Liver (tissue), 3 donors: ENCODE measurements at regions not wholly inside any gene's neighbourhood (a gene's known extent, or its start where the extent isn't known, plus 50 kb on each side); places are given as distances from the start of the nearest gene placed in this dataset.

Experiments used
- ATF3 ChIP-seq: IDR thresholded peaks from 2 replicates; pipeline ENCODE4 v1.6.1; 2016; ENCODE audit warnings: antibody characterized with exemption
- CTCF ChIP-seq: fragments of 150-350 bp; IDR thresholded peaks from 2 replicates; pipeline ENCODE4 v1.5.1; 2017; ENCODE audit warnings: improper control_type of control experiment, low read depth, low read length; ENCODE audit not compliant: missing input control
- EGR1 ChIP-seq, 2 donors: IDR thresholded peaks; 2 replicates each; pipeline ENCODE4 v1.6.1; 2016 to 2018; ENCODE audit warnings: antibody characterized with exemption in 2 of 2, low read depth in 2 of 2
- GABPA ChIP-seq, 2 donors: IDR thresholded peaks in 1 of 2; conservative IDR thresholded peaks in 1 of 2; 2 replicates each; pipeline ENCODE4 v1.6.1; 2016; ENCODE audit warnings: antibody characterized with exemption in 2 of 2, mild to moderate bottlenecking in 1 of 2, moderate library complexity in 1 of 2
- HNF4A ChIP-seq, 2 donors: conservative IDR thresholded peaks; 2 replicates each; pipeline ENCODE4 v1.6.1; 2016; ENCODE audit warnings: antibody characterized with exemption in 2 of 2, mild to moderate bottlenecking in 2 of 2
- JUND ChIP-seq, 2 donors: IDR thresholded peaks; 2 replicates each; pipeline ENCODE4 v1.6.1; 2016; ENCODE audit warnings: antibody characterized with exemption in 2 of 2
- MAX ChIP-seq: IDR thresholded peaks from 2 replicates; pipeline ENCODE4 v1.6.1; 2016; ENCODE audit warnings: antibody characterized with exemption
- NR2F2 ChIP-seq: IDR thresholded peaks from 2 replicates; pipeline ENCODE4 v1.6.1; 2016; ENCODE audit warnings: antibody characterized with exemption
- RAD21 ChIP-seq, 2 donors: IDR thresholded peaks; 2 replicates each; pipeline ENCODE4 v1.6.1; 2016; ENCODE audit warnings: antibody characterized with exemption in 2 of 2, mild to moderate bottlenecking in 2 of 2
- SP1 ChIP-seq: IDR thresholded peaks from 2 replicates; pipeline ENCODE4 v1.6.1; 2018; ENCODE audit warnings: antibody characterized with exemption, mild to moderate bottlenecking
- TAF1 ChIP-seq: conservative IDR thresholded peaks from 2 replicates; pipeline ENCODE4 v1.6.1; 2016; ENCODE audit warnings: antibody characterized with exemption, mild to moderate bottlenecking
- YY1 ChIP-seq: IDR thresholded peaks from 2 replicates; pipeline ENCODE4 v1.6.1; 2016; ENCODE audit warnings: antibody characterized with exemption, mild to moderate bottlenecking
- ZBTB33 ChIP-seq: IDR thresholded peaks from 2 replicates; pipeline ENCODE4 v1.6.1; 2016; ENCODE audit warnings: antibody characterized with exemption
- TF ChIP-seq, protein P1 (sequence below): IDR thresholded peaks from 2 replicates; pipeline ENCODE4 v1.6.1; 2016; ENCODE audit warnings: antibody characterized with exemption, mild to moderate bottlenecking
- donor health status: healthy.
- donor health status: healthy.

DNA sequence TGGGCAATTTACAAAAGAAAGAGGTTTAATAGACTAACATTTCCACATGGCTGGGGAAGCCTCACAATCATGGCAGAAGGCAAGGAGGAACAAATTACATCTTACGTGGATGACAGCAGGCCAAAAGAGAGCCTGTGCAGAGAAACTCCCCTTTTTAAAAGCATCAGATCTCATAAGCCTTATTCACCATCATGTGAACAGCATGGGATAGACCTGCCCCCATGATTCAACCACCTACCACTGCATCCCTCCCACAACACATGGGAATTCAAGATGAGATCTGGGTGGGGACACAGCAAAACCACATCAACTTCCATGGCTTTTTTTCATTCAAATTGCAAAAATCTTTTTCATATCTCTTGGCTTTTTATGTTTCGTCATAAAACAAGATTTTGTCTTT lies 67.6 kb upstream of the GADL1 start:
- TF ChIP-seq CTCF (no peak), MAX (no peak), YY1 (no peak), RAD21 (IDR thresholded peaks at IDR 0.05) (no peak), SP1 (no peak), JUND (IDR thresholded peaks at IDR 0.05) (no peak), GABPA (IDR thresholded peaks at IDR 0.05 in 1 of 2, conservative IDR thresholded peaks at IDR 0.05 in 1 of 2) (no peak), NR2F2 (no peak), EGR1 (IDR thresholded peaks at IDR 0.05; ENCODE audit: low read depth in 2 of 2) (no peak), TAF1 (no peak), ATF3 (no peak), ZBTB33 (no peak), HNF4A (conservative IDR thresholded peaks at IDR 0.05) (no peak)
- TF ChIP-seq, protein P1, sequence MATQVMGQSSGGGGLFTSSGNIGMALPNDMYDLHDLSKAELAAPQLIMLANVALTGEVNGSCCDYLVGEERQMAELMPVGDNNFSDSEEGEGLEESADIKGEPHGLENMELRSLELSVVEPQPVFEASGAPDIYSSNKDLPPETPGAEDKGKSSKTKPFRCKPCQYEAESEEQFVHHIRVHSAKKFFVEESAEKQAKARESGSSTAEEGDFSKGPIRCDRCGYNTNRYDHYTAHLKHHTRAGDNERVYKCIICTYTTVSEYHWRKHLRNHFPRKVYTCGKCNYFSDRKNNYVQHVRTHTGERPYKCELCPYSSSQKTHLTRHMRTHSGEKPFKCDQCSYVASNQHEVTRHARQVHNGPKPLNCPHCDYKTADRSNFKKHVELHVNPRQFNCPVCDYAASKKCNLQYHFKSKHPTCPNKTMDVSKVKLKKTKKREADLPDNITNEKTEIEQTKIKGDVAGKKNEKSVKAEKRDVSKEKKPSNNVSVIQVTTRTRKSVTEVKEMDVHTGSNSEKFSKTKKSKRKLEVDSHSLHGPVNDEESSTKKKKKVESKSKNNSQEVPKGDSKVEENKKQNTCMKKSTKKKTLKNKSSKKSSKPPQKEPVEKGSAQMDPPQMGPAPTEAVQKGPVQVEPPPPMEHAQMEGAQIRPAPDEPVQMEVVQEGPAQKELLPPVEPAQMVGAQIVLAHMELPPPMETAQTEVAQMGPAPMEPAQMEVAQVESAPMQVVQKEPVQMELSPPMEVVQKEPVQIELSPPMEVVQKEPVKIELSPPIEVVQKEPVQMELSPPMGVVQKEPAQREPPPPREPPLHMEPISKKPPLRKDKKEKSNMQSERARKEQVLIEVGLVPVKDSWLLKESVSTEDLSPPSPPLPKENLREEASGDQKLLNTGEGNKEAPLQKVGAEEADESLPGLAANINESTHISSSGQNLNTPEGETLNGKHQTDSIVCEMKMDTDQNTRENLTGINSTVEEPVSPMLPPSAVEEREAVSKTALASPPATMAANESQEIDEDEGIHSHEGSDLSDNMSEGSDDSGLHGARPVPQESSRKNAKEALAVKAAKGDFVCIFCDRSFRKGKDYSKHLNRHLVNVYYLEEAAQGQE: no peak
